ENCODE measurements at regions not wholly inside any gene's neighbourhood (a gene's known extent, or its start where the extent isn't known, plus 50 kb on each side); places are given as distances from the start of the nearest gene placed in this dataset.
"Not testable (repeated sequence)": the region's sequence is repeated elsewhere in the genome, so short reads cannot be mapped to it uniquely, and the experiment has no call there.

DNA sequence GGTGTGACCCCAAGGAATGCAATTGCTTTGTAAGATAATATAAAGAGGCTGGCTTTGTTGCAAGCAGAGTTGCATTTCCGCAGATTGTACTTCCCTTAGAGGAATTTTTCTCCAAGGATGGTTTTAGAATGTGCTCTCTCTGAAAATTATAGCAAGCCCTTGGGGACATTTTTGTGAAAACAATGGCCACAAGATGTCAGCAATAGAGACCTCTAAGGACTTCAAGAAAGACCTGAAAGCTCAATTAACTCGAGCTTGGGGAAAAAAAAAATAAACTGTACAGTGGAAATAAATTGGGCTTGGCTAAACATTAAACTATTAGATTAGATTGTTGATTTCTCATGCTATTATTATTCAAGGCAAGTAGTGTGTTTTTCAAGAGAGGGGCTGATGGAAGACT is 81.3 kb upstream of the KYNU start:
- no peak overlapping the region for H3K27ac ChIP-seq (ENCODE audit: low read depth, low read length)
- H3K27me3 ChIP-seq (ENCODE audit: control insufficient read depth, insufficient read depth, low read length) = no peaks in the 10 kb centered on the region
- no peaks in the 10 kb centered on the region for H3K4me1 ChIP-seq (ENCODE audit: control insufficient read depth, insufficient read depth, low read length)
- no peak overlapping the region for H3K9ac ChIP-seq (ENCODE audit: low read depth, low read length)
- no peaks in the 10 kb centered on the region for H3K9me3 ChIP-seq (ENCODE audit: control insufficient read depth, insufficient read depth, low read length)
- H3K36me3 ChIP-seq (ENCODE audit: control insufficient read depth, insufficient read depth, low read length) = no peaks in the 10 kb centered on the region
- H3K4me3 ChIP-seq (ENCODE audit: low read depth, low read length) = no peak overlapping the region

GRCh38 chr2:142794850-142795249 is 82.6 kb upstream of the KYNU start:
- H3K9ac ChIP-seq (ENCODE audit: low read depth, low read length) = no peak overlapping the region
- H3K36me3 ChIP-seq (ENCODE audit: control insufficient read depth, insufficient read depth, low read length) = no peaks in the 10 kb centered on the region
- no peaks in the 10 kb centered on the region for H3K27me3 ChIP-seq (ENCODE audit: control insufficient read depth, insufficient read depth, low read length)
- H3K9me3 ChIP-seq (ENCODE audit: control insufficient read depth, insufficient read depth, low read length) = no peaks in the 10 kb centered on the region
- no peak overlapping the region for H3K4me3 ChIP-seq (ENCODE audit: low read depth, low read length)
- no peaks in the 10 kb centered on the region for H3K4me1 ChIP-seq (ENCODE audit: control insufficient read depth, insufficient read depth, low read length)
- no peak overlapping the region for H3K27ac ChIP-seq (ENCODE audit: low read depth, low read length)

GRCh38 chr2:142792328-142792727 is 85.1 kb upstream of the KYNU start:
- H3K27ac ChIP-seq (ENCODE audit: low read depth, low read length); H3K9ac ChIP-seq (ENCODE audit: low read depth, low read length); H3K27me3 ChIP-seq (ENCODE audit: control insufficient read depth, insufficient read depth, low read length); H3K4me3 ChIP-seq (ENCODE audit: low read depth, low read length); H3K36me3 ChIP-seq (ENCODE audit: control insufficient read depth, insufficient read depth, low read length); H3K9me3 ChIP-seq (ENCODE audit: control insufficient read depth, insufficient read depth, low read length); H3K4me1 ChIP-seq (ENCODE audit: control insufficient read depth, insufficient read depth, low read length): not testable (repeated sequence)

DNA sequence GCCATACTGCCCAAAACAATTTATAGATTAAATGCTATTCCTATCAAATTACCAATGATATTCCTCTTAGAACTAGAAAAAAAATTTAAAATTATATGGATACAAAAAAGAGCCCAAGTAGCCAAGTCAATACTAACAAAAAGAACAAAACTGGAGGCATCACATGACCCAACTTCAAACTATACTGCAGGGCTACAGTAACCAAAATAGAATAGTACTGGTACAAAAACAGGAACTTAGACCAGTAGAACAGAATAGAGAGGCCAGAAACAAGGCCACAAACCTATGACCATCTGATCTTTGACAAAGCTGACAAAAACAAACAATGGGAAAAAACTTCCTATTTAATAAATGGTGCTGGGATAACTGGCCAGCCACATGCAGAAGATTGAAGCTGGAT is 86.1 kb upstream of the KYNU start:
- Histone ChIP-seq H3K9ac (ENCODE audit: low read depth, low read length) (no peak overlapping the region), H3K27ac (ENCODE audit: low read depth, low read length) (no peak overlapping the region), H3K36me3 (ENCODE audit: control insufficient read depth, insufficient read depth, low read length) (no peaks in the 10 kb centered on the region), H3K4me1 (ENCODE audit: control insufficient read depth, insufficient read depth, low read length) (no peaks in the 10 kb centered on the region), H3K9me3 (ENCODE audit: control insufficient read depth, insufficient read depth, low read length) (no peaks in the 10 kb centered on the region), H3K27me3 (ENCODE audit: control insufficient read depth, insufficient read depth, low read length) (no peaks in the 10 kb centered on the region), H3K4me3 (ENCODE audit: low read depth, low read length) (no peak overlapping the region)

GRCh38 chr2:142786918-142787702 is 90.4 kb upstream of the KYNU start:
- Histone ChIP-seq H3K4me3 (ENCODE audit: low read depth, low read length) (no peak overlapping the region), H3K27ac (ENCODE audit: low read depth, low read length) (no peak overlapping the region), H3K9me3 (ENCODE audit: control insufficient read depth, insufficient read depth, low read length) (no peaks in the 10 kb centered on the region), H3K4me1 (ENCODE audit: control insufficient read depth, insufficient read depth, low read length) (no peaks in the 10 kb centered on the region), H3K27me3 (ENCODE audit: control insufficient read depth, insufficient read depth, low read length) (no peaks in the 10 kb centered on the region), H3K9ac (ENCODE audit: low read depth, low read length) (no peak overlapping the region), H3K36me3 (ENCODE audit: control insufficient read depth, insufficient read depth, low read length) (no peaks in the 10 kb centered on the region)

GRCh38 chr2:142782942-142783443 is 94.5 kb upstream of the KYNU start:
- no peaks in the 10 kb centered on the region for H3K4me1 ChIP-seq (ENCODE audit: control insufficient read depth, insufficient read depth, low read length)
- H3K4me3 ChIP-seq (ENCODE audit: low read depth, low read length) = no peak overlapping the region
- H3K9ac ChIP-seq (ENCODE audit: low read depth, low read length) = no peak overlapping the region
- no peaks in the 10 kb centered on the region for H3K9me3 ChIP-seq (ENCODE audit: control insufficient read depth, insufficient read depth, low read length)
- H3K36me3 ChIP-seq (ENCODE audit: control insufficient read depth, insufficient read depth, low read length) = no peaks in the 10 kb centered on the region
- H3K27me3 ChIP-seq (ENCODE audit: control insufficient read depth, insufficient read depth, low read length) = no peaks in the 10 kb centered on the region
- no peak overlapping the region for H3K27ac ChIP-seq (ENCODE audit: low read depth, low read length)

GRCh38 chr2:142781146-142781545 is 96.3 kb upstream of the KYNU start:
- Histone ChIP-seq H3K4me3 (ENCODE audit: low read depth, low read length) (no peak overlapping the region), H3K36me3 (ENCODE audit: control insufficient read depth, insufficient read depth, low read length) (no peaks in the 10 kb centered on the region), H3K9ac (ENCODE audit: low read depth, low read length) (no peak overlapping the region), H3K27me3 (ENCODE audit: control insufficient read depth, insufficient read depth, low read length) (no peaks in the 10 kb centered on the region), H3K9me3 (ENCODE audit: control insufficient read depth, insufficient read depth, low read length) (no peaks in the 10 kb centered on the region), H3K4me1 (ENCODE audit: control insufficient read depth, insufficient read depth, low read length) (no peaks in the 10 kb centered on the region), H3K27ac (ENCODE audit: low read depth, low read length) (no peak overlapping the region)

DNA sequence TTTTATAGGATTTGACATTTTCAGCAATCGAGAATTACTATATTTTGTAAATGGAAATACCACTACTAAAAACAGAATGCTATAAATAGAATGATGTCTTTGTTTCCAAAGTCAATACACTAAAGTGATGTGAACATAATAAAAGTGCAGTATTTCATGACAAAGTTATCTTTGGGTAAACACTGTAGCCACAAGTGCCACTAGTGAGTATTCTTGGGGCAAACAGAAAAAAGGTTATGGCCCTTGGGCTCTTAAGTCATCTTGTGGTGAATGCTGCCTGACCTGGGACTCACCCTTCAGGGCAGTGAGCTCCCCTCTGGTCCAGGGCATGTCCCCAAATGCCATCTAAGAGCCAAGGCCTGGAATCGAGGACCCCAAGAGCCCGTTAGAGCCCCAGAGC is 99.2 kb upstream of the KYNU start:
- Histone ChIP-seq H3K4me3 (ENCODE audit: low read depth, low read length) (no peak overlapping the region), H3K36me3 (ENCODE audit: control insufficient read depth, insufficient read depth, low read length) (no peaks in the 10 kb centered on the region), H3K27me3 (ENCODE audit: control insufficient read depth, insufficient read depth, low read length) (no peaks in the 10 kb centered on the region), H3K9ac (ENCODE audit: low read depth, low read length) (no peak overlapping the region), H3K9me3 (ENCODE audit: control insufficient read depth, insufficient read depth, low read length) (no peaks in the 10 kb centered on the region; the same call in none of the 2 replicates), H3K27ac (ENCODE audit: low read depth, low read length) (no peak overlapping the region), H3K4me1 (ENCODE audit: control insufficient read depth, insufficient read depth, low read length) (no peaks in the 10 kb centered on the region)

GRCh38 chr2:142777742-142778141 is 99.7 kb upstream of the KYNU start:
- no peaks in the 10 kb centered on the region for H3K36me3 ChIP-seq (ENCODE audit: control insufficient read depth, insufficient read depth, low read length)
- no peaks in the 10 kb centered on the region for H3K4me1 ChIP-seq (ENCODE audit: control insufficient read depth, insufficient read depth, low read length)
- no peak overlapping the region for H3K4me3 ChIP-seq (ENCODE audit: low read depth, low read length)
- H3K9ac ChIP-seq (ENCODE audit: low read depth, low read length) = no peak overlapping the region
- no peak overlapping the region for H3K27ac ChIP-seq (ENCODE audit: low read depth, low read length)
- no peaks in the 10 kb centered on the region; the same call in none of the 2 replicates for H3K9me3 ChIP-seq (ENCODE audit: control insufficient read depth, insufficient read depth, low read length)
- no peaks in the 10 kb centered on the region for H3K27me3 ChIP-seq (ENCODE audit: control insufficient read depth, insufficient read depth, low read length)

DNA sequence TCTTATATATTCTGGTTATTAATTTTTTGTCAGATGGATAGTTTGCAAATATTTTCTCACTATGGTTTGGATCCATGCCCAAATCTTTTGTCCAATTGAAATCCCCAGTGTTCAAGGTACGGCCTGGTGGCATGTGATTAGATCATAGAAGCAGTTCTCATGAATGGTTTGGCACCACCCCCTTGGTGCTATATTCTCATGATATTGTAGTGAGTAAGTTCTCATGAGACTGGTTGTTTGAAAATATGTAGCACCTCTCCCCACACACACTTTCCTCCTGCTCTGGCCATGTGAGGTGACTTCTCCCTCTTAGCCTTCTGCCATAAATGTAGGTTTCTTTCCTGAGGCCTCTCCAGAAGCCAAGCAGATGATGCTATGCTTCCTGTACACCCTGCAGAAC is 107.7 kb upstream of the KYNU start:
- Histone ChIP-seq H3K27ac (ENCODE audit: low read depth, low read length) (no peak overlapping the region), H3K27me3 (ENCODE audit: control insufficient read depth, insufficient read depth, low read length) (no peaks in the 10 kb centered on the region)

GRCh38 chr2:142767847-142768246 is 109.6 kb upstream of the KYNU start:
- H3K36me3 ChIP-seq (ENCODE audit: control insufficient read depth, insufficient read depth, low read length) = no peaks in the 10 kb centered on the region
- H3K27ac ChIP-seq (ENCODE audit: low read depth, low read length) = no peak overlapping the region
- H3K9ac ChIP-seq (ENCODE audit: low read depth, low read length) = no peak overlapping the region
- no peaks in the 10 kb centered on the region for H3K27me3 ChIP-seq (ENCODE audit: control insufficient read depth, insufficient read depth, low read length)
- peaks cover 22% of the 10 kb centered on the region for H3K9me3 ChIP-seq (ENCODE audit: control insufficient read depth, insufficient read depth, low read length)
- no peaks in the 10 kb centered on the region for H3K4me1 ChIP-seq (ENCODE audit: control insufficient read depth, insufficient read depth, low read length)
- no peak overlapping the region for H3K4me3 ChIP-seq (ENCODE audit: low read depth, low read length)

More for the DNA sequence above, 107.7 kb upstream of the KYNU start:
- H3K4me1 ChIP-seq (ENCODE audit: control insufficient read depth, insufficient read depth, low read length) = no peaks in the 10 kb centered on the region
- H3K9me3 ChIP-seq (ENCODE audit: control insufficient read depth, insufficient read depth, low read length) = peaks cover 22% of the 10 kb centered on the region
- H3K9ac ChIP-seq (ENCODE audit: low read depth, low read length) = no peak overlapping the region
- H3K4me3 ChIP-seq (ENCODE audit: low read depth, low read length) = no peak overlapping the region
- no peaks in the 10 kb centered on the region for H3K36me3 ChIP-seq (ENCODE audit: control insufficient read depth, insufficient read depth, low read length)

Data from HUES48 (cell line).